Smooth muscle cell of the brain vasculature (primary cell): ENCODE measurements at regions not wholly inside any gene's neighbourhood (a gene's known extent, or its start where the extent isn't known, plus 50 kb on each side); places are given as distances from the start of the nearest gene placed in this dataset.

Experiments used
- DNase-seq: peaks from one replicate; pipeline ENCODE4 v3.0.0-alpha.2; 2012; ENCODE audit warnings: low read depth, low spot score

DNA sequence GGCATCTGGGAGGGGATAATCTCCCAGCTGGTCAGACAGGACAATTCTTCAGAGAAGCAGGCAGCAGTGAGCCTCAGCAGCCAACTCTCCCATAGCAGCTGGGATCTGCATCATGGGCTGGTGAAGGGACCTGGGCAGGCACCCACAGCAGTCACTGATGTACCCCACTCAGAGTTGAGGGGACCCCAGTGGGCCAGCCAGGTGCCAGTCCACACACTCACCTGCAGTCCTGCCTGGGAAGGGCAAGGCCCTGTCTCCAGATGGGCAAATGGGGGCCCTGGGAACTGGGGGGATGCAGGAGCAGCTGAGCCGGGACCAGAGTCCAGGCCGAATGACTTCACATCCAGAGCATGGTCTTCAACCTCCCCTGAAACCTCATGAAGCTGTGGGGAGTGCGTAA lies 170.4 kb downstream of the ZFP36L2 start:
- DNase-seq: no peak

DNA sequence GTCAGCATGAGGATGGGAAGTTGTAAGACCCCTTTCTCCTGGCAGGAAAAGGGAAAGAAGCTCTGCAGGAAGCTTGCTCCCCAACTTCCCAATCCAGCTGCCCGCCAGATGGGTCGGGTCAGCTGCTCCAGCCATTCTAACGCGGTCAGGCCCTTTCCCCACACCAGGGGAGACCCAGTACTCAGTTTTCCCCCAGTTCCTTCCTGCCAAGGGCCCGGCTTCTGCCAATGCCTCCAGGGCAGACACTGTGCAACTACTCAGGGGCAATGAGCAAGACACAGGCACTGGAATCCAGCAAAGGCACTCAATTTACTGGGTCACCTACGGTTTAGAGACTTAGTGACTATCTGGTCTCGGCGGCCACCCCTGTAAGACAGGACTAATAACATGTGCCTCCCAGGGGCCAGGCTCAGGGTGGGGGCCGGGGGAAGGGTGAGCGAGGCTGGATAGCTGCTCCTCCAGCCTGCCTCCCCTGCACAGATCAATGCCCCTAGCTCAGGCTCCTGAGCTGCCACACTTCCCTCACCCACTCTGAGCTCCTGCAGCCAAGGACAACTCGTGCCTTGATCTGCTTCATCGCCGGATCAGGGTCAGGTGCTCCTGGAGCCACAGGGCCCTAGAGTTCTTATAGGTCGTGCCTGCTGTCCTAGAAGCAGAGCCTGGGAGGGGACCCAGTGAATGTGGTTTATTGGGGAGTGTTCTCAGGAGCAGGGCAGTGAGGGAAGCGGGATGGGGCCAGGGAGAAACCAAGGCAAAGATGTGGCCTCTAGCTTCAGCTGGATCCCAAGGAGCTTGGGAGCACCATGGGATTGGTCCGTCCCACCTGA lies 171.1 kb downstream of the ZFP36L2 start:
- DNase-seq: no peak

DNA sequence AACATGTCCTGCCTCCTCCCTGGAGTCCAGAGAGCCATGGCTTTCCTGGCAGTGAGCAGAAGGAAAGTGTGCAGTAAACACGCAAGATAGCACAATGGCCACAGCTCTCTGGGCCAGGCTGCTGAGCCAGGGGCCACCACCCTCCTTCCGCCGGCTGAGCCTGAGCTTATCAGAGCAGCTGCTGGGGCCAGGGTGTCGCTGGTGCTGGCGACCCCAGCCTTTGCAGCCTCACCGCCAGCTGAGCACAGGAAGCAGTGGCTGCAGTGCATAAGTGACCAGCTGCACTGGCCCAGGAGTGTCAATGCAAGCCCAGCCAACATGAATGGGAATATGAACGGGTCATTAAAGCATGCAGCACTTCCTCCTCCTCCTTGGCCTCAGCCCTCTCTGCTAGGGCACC lies 172.0 kb downstream of the ZFP36L2 start:
- no peak for DNase-seq

DNA sequence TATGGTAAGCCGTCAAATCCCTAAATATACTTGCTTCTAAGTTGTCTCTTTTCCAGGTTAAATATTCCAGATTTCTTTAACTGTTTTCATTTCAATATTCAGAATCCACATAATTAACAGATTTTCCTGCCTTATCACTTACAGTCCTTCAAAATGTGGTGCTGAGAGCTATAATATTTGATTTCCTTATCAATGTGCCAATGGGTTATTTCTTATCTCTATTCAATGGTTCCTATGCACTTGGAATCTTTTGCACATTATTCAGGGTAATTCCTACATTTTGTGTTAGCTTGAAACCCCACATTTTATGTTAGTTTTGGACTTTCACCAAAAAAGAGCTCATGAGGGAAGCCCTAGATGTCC lies 173.5 kb downstream of the ZFP36L2 start:
- DNase-seq: no peak

DNA sequence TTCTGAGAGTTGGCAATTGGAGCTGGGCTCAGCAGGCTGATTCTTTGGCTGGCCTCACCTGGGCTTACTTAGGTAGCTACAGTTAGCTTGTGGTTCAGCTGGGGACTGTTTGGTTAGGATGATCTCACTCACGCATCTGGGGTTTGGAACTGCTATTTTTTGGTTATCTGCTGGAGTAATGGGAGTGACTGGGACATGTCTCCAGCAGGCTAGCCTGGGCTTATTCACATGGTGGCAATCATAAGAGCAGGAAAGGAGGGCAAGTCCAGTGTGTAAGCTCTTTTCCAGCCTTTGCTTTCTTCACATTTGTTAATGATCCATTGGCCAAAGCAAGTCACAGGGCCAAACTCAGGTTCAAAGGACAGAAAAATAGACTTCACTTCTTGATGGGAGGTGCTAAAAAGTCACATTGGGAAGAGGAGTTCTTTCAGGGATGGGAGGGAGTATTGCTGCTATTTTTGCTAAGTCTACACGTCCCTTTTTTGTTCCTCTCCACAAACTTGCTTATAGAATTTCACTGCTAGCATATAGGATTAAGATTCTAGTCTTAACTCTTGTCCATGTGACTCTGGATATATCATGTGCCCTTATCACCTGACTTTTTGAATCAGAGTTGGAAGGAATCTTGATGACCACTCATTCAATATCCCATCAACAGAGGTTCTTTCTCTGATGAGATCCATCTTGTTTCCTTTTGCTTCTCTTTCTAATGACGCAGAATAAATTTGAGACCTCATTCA lies 174.0 kb downstream of the ZFP36L2 start:
- no peak for DNase-seq

DNA sequence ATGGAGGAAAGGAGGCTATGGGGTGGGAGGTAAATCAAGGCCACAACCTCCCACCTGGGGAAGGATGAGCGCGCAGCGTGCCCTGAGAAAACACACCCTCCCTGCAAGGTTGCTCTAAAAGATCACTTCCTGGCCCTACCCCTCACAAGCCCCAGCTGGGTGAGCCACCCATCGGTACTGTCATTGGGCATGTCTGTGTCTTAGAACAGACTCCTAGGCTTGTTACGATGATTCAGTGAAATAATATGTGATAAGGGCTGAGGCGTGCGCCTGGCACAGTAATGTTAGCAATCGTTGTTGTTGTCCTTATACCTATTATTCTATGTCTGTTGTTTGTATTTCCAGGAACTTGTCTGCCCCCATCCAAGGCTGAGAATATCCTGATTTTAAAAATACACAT lies 175.1 kb downstream of the ZFP36L2 start:
- DNase-seq: no peak

DNA sequence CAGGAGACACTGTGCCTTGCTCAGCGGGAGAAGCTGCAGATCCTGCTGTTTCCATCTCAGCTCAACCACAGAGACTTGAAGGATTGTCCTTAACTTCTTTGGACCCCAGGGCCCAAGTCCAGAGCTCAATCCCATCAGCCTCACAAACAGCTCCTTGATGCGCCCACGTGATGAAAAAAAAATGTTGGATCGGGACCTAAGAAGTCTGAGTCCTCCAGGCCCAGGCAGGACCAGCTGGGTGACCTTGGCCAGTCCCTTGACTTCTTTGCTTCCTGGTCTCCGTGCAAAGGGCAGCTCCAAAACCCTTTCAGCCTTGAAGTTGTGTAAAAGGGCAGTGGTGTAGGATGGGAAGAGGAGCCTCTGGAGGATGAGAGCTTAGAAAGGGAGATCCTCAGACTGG lies 175.5 kb downstream of the ZFP36L2 start:
- DNase-seq: no peak

DNA sequence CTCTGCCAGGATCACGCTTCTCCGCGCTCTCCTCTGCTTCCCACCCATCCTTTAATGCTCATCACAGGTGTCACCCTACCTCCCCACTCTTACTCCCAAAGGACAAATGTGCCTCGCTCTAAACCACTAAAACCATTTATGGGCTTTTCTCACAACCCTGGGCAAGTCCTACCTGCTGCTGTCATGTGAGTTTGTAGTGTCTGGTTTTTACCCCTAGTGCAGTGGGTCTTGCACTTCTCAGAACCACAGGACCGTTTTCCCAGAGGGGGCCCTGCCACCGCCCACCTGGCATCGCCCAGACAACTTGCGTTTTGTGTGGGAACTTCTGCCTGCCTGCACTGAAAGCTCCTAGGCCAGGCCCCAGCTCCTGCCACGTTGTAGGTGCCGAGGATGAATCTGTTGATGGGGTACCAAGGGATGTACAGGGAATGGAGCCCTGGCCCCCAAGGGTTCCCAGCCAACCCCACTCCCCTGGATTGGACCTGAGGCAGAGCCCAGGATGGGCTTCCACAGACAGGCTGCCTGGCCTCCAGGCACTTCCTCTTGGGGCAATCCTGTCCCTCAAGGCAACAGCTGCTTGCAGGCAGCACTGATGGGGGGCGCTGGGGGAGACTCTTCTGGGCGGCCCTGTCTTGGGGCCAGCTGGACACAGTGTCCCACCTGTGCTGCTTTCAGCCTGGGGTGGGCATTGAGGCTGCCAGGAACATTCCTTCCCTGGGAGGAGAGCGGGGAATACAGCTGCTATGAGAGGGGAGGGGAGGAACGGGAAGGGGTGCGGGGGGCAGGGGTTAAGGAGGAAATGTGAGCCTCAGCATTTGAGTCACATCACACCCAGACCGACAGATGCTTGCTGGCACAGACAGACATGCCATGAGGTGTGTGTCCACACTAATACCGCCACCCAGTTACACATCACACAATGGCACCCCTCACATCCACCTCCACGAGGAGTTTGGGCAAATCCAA lies 176.3 kb downstream of the ZFP36L2 start:
- no peak for DNase-seq

DNA sequence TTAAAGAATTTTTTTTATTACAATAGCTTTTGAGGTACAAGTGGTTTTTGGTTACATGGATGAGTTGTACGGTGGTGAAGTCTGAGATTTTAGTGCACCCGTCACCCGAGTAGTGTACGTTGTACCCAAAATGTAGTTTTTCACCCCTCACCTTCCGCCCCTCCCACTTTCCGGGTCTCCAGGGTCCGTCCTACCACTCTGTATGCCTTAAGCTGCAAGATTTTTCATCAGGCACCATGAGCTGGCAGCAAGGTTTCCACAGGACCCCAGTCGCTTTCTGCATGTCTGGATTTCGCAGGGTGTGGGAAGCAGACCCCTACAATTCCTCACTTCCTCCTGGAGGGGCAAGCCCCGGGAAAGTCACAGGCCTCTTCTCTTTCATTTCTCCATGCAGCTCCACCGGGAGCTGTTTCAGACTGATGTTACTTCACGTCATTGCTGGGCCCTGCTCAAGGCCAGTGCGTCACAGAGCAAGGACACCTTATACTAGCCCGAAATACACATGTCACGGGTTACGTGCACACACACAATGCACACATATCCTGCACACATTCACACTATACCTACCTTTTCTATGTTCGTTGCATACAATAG lies 179.1 kb downstream of the ZFP36L2 start:
- DNase-seq: no peak

DNA sequence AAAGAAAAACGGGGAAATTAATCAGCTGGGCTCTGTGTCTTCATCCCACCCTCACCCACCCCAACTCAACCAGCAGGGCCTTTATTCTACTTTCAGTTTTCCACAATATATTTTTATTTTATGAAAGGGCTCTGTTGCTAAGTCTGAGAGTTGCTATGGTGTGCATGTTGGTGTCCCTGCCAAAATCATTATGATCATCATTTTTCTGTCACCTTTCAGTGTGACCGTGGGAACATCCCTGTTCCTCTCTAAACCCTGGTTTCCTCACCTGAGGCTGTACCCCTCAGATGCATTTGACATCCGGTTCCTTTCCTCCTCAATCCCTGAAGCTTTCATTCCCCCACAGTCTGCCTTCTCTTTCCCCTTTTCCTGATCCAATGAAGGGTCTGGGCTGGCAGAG lies 180.5 kb downstream of the ZFP36L2 start:
- DNase-seq: no peak

DNA sequence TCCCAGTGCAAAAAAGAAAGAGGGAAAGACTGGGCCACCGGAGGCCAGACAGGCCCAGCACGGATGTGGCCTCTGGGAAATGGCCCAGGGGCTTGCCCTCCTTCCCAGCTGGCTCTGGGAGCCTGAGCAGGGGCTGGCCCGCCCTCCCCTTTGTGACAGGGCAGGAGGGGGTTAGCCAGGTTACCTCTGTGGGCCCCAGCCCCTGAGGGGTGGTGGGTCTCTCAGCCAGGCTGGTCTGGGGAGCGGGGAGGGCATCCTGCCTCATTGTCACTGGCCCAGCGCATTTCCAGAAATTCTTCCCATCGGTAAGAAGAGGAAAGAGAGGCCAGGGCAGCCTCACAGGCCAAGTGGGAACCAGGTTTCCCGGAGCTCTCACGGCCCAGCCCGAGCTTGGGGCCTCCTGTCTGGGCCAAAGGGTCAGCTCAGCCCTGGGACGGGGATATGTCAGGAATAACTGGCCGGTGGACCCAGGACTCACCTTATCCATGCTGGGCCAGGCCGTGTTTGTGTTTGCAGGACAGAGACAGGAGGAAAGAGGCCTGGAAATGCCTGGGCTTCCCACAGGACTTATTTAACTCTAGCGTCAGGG lies 182.2 kb downstream of the ZFP36L2 start:
- DNase-seq: no peak

DNA sequence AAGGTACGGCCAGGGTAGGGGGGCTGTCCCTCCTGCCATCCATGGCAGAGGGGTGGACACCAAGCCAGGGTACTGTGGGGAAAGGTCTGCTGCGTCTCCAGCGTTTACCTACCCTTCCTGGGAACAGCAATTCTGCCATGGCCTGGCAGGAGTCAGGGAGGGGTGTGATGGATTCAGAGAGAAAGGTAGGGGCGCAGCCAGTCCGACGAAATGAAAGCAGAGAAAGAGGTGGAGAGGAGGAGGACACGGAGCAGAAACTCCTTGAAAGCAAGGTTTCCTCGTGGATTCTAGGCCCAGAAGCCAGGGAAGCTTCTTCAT lies 182.9 kb downstream of the ZFP36L2 start:
- no peak for DNase-seq

DNA sequence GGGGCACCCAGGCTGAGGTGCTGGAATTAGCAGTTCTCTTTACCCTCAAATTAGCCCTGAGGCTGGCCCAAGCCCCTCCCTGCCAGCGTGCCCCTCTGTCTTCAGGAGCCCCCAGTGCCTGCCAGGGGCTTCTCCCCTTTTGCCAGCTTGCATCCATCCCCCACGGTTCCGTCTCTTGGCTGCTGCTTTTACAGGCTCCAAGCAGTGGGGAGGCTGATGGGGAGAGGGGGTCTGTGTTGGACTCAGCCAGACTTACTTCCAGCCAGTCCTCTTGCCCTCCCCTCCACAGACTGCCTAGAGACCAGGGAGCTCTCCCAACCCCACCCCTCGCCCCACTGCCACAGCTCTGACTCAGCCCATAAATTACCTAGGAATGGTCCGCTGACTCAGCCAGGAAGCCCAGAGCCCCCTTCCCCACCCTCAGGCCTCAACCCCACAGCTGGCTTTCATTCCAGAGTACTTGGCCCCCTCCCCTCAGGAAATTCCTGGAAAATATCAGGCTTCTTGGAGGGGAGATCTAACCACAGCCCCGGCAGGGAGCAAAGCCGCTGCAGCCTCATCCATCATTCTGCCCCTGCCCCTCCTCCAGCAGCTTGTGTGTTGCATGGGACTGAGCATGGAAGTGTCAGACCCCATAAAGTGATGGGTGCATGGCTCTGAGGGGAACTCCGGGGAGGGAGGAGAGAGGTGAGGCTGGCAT lies 184.6 kb downstream of the ZFP36L2 start:
- DNase-seq: peak; percentile 97

DNA sequence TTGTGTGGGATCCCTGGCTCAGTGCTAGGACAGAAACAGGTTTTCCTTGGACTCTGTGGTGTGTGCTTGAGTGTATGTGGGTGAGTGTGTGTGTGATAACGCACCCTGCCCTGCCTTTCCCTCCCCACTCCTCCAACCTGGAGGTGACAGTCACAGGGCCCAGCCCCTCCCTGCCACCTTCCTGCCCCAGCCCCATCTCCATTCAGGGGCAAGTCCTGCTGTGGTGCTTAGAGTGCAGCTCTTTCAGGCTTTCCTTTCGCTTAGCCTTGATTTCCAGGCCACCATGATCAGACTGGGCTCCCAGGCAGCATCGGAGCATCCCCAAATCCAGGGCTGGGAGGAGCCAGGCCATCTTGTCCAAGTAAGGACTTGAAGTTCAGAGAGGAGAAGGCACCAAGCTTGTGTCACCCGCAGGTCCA lies 185.2 kb downstream of the ZFP36L2 start:
- no peak for DNase-seq

DNA sequence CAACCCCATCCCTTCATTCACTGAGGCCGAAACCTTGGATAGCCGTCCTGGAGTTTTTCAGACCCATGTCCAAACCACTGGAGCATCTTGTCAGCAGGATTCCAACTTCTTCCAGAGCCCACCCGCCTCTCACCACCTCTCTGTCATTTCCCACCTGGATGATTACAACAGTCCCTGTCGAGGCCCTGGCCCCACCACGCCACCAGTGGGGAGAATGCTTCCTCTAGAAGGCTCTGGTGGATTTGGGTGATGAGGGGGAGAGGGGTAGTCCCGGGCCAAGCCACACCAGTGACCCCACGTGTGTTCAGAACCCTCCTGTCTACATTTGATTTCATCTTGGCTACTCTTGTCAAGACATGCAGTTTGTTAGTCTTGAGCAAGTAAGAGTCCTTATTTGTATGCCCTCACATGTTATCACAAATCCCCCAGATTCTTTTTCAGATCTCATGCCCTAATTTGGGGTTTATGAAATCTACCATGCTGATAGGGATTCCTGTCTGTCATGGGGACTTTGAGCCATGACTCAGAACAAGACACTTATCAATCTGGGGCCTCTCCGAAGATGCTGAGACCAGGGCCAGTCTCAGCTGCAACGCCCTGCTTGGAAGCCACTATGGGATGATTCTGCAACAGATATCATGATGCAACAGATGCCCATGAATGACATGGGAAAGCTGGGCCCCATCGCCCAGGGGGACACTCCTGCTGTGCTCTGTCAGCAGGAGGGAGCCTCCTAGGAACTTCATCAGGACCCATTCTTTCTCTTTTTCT lies 186.1 kb downstream of the ZFP36L2 start:
- no peak for DNase-seq

DNA sequence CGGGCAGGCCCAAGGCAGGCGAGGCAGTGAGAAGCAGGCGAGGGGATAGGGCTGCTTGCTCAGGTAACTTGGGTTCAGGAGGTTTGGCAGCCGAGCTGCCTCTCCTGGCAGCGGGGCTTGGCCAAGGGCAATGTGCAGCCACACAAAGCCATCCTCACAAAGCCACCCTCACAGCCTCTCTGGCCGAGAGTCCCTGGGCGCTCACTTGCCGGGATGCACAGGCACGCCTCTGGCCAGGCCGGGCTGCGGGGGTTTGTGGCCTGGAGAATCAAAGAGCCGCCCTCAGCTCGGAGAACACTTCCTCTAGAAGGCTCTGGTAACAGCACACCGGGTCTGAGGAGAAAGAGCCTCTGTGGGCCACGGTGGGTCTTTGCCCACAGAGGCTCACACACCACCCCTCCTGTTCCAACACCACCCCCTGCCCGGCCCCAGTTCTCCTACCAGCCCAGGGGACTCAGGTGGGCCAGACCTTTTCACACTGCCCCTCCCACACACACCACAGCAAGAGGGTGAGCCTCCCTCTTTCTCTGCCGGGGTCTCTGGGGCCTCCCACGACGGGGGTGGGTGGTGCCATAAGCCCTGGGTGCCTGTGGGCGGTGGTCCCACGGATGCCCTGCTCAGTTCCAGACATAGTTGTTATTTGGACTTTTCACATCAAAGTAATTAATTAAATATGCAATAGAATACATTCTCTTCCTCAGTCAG lies 186.9 kb downstream of the ZFP36L2 start:
- no peak for DNase-seq

DNA sequence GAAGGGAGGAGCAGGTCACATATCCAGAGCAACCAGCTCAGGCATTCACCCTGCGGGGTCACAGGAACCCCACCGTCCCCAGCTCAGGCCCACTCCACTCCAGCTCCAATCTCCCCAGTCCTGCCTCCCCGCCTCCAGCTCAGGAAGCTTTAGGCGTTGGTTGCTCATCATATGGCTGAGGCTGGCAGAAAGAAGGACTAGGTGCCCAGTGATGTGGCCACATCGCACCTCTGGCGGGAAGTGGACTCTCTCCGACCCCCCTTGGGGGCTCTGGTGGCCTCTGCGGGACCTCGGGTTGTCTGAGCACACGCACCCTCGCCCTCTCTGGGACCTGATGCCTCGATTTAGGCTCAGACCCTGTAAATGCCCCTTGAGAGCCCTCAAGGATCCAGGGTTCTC lies 187.7 kb downstream of the ZFP36L2 start:
- DNase-seq: no peak

DNA sequence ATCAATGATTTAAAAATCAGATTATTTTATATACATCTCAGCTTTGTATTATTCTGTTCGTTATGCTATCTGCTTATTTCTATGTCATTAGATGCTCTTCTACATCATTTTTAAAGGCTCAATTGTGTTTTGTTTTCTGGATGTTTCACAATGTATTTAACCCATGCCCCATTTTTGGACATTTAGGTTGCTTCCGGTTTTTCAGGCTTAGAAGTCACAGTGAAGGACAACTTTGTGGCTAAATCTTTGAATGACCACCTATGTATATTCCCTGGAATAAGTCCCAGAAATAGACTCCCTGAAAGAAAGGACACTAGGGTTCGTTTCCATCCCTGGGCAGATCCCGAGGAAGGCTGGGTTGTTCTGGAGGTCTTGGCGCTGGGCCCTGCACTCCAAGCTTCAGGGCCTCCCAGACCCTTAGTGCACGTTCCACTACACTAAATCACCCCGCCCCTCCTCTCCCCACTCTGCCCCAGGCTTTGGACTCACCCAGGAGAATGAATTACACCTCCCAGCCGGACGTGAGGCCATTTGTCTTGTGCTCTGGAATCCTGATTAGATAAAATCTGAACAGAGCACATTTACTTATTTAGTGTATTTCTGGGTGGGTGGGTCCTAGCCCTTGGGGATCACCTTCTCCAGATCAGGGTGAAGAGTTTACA lies 188.2 kb downstream of the ZFP36L2 start:
- no peak for DNase-seq

DNA sequence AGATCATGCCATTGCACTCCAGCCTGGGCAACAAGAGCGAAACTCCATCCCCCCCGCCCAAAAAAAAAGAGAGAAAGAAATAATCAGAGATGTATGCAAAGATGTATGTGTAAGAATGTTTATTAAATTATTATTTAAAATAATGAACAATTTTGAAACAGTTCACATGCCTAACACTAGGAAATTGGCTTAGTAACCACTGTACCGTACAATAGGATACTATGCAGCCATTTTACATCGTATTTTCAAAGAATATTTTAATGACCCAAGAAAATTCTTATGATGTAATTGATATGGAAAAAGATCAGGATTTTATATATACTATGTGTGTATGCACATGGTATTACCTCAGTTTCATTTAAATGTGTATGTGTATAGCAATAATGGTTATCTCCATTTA lies 190.5 kb downstream of the ZFP36L2 start:
- no peak for DNase-seq
